ENCODE measurements at regions not wholly inside any gene's neighbourhood (a gene's known extent, or its start where the extent isn't known, plus 50 kb on each side); places are given as distances from the start of the nearest gene placed in this dataset.

DNA sequence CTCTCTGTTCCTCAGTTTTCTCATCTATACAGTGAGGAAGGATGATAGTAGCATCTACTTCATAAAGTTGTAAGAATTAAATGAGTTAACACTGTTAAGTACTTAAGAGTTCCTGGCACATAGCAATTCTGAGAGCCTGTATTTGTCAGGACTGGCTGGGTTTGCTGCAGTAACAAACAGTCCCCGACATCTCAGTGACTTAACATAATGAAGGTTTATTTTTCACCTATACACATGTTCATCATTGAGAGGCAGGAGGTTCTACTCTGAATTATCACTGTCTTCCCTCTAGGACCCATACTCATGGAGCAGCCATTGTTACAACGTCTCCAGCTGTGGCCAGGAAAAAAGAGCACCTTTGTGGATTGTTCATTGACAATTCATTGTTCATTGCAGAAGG is 190.6 kb upstream of the PROK2 start:
- H3K4me2 ChIP-seq (ENCODE audit: insufficient read depth, low read length): no peak overlapping the region
- no peaks in the 10 kb centered on the region for H3K79me2 ChIP-seq (ENCODE audit: control insufficient read depth, insufficient read depth, low read length)
- no peaks in the 10 kb centered on the region for H4K20me1 ChIP-seq (replicated peaks; ENCODE audit: control insufficient read depth, extremely low read depth, insufficient read depth, low read length)
- no peaks in the 10 kb centered on the region for H3K9me3 ChIP-seq (replicated peaks; ENCODE audit: control insufficient read depth, insufficient read depth, low read length)
- TF ChIP-seq EZH2 (IDR thresholded peaks at IDR 0.05; ENCODE audit: borderline replicate concordance, low read depth, low read length, severe bottlenecking): no peak
- TF ChIP-seq, protein P1, sequence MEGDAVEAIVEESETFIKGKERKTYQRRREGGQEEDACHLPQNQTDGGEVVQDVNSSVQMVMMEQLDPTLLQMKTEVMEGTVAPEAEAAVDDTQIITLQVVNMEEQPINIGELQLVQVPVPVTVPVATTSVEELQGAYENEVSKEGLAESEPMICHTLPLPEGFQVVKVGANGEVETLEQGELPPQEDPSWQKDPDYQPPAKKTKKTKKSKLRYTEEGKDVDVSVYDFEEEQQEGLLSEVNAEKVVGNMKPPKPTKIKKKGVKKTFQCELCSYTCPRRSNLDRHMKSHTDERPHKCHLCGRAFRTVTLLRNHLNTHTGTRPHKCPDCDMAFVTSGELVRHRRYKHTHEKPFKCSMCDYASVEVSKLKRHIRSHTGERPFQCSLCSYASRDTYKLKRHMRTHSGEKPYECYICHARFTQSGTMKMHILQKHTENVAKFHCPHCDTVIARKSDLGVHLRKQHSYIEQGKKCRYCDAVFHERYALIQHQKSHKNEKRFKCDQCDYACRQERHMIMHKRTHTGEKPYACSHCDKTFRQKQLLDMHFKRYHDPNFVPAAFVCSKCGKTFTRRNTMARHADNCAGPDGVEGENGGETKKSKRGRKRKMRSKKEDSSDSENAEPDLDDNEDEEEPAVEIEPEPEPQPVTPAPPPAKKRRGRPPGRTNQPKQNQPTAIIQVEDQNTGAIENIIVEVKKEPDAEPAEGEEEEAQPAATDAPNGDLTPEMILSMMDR (IDR thresholded peaks at IDR 0.05; ENCODE audit: extremely low read depth in 1 of 2, insufficient read depth in 1 of 2, low read depth in 1 of 2, low read length in 2 of 2): no peak
- no peak overlapping the region for H2AFZ ChIP-seq (ENCODE audit: low read depth, low read length)
- no peaks in the 10 kb centered on the region for H3K27me3 ChIP-seq (ENCODE audit: control insufficient read depth in 2 of 2, insufficient read depth in 2 of 2, low read length in 2 of 2)
- ChIA-PET CTCF (interaction anchor here (1.1 kb wide), 1 partner anchor 20 kb away, joined by 3 read pairs; no protein-coding TSS in a partner anchor), POLR2A (no interaction called here)
- H3K4me3 ChIP-seq (replicated peaks in 1 of 3; ENCODE audit: insufficient read depth in 1 of 3, low read depth in 1 of 3, low read length in 3 of 3): no peak overlapping the region
- no peaks in the 10 kb centered on the region for H3K4me1 ChIP-seq (ENCODE audit: control insufficient read depth, extremely low read depth, insufficient read depth, low read length)
- FAIRE-seq (no peak), DNase-seq (ENCODE audit: low read depth, low spot score) (no peak)
- intact Hi-C loops (cut with micrococcal nuclease) (no loop called here), dilution Hi-C loops (cut with MboI; ENCODE audit: extremely low pct_ligation_motif_present, low sequenced_read_pairs) (no loop called here)
- H3K9ac ChIP-seq (replicated peaks; ENCODE audit: extremely low read depth, insufficient read depth, low read length): no peak overlapping the region
- no peaks in the 10 kb centered on the region for H3K9me1 ChIP-seq (replicated peaks; ENCODE audit: control insufficient read depth, extremely low read depth, insufficient read depth, low read length)
- BruUV-seq (replicated peaks): no TSS peak
- H3K36me3 ChIP-seq (ENCODE audit: control insufficient read depth in 2 of 2, extremely low read depth in 1 of 2, insufficient read depth in 2 of 2, low read length in 2 of 2): no peaks in the 10 kb centered on the region
- H3K27ac ChIP-seq (ENCODE audit: insufficient read depth, low read depth, low read length): no peak overlapping the region

DNA sequence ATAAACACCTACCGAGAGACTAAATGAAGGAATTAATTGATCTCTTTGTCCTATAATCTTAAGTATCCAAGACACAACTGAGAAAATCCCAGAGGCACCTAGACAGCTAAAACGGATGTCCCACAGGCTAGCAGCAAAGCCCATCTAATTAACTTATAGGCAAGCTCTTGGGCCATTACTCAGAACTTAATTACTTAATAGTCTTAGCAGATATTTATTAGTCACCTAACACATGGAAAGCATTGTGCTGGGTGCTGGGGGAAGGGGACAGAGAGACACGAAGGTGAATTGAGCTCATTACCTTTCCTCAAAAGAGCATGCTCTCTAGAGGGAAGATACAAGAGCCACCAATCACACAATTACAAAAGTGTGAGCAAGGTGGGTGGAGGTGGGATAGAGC is 189.8 kb upstream of the PROK2 start:
- TF ChIP-seq, protein P1 (IDR thresholded peaks at IDR 0.05; ENCODE audit: extremely low read depth in 1 of 2, insufficient read depth in 1 of 2, low read depth in 1 of 2, low read length in 2 of 2): no peak
- TF ChIP-seq MYC (IDR thresholded peaks at IDR 0.05; ENCODE audit: low read depth, low read length) (no peak), FOS (IDR thresholded peaks at IDR 0.05; ENCODE audit: borderline replicate concordance, insufficient read depth, low read length) (no peak), POLR2A (IDR thresholded peaks at IDR 0.05; ENCODE audit: low read depth, low read length) (no peak), GATA2 (IDR thresholded peaks at IDR 0.05; ENCODE audit: insufficient read depth, insufficient read length, low read depth, low read length) (no peak), EZH2 (IDR thresholded peaks at IDR 0.05; ENCODE audit: borderline replicate concordance, low read depth, low read length, severe bottlenecking) (no peak), POLR2AphosphoS5 (IDR thresholded peaks at IDR 0.05; ENCODE audit: insufficient read depth, low read depth, low read length) (no peak), JUN (IDR thresholded peaks at IDR 0.05; ENCODE audit: borderline replicate concordance, insufficient read depth, insufficient read length, low read depth) (no peak)
- TF ChIP-seq, protein P2, sequence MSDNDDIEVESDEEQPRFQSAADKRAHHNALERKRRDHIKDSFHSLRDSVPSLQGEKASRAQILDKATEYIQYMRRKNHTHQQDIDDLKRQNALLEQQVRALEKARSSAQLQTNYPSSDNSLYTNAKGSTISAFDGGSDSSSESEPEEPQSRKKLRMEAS (IDR thresholded peaks at IDR 0.05; ENCODE audit: insufficient read depth, insufficient read length): no peak
- no peak overlapping the region for H3K9ac ChIP-seq (replicated peaks; ENCODE audit: extremely low read depth, insufficient read depth, low read length)
- H3K4me3 ChIP-seq (replicated peaks in 1 of 3; ENCODE audit: insufficient read depth in 1 of 3, low read depth in 1 of 3, low read length in 3 of 3): no peak overlapping the region
- POLR2A ChIA-PET: no interaction called here
- H4K20me1 ChIP-seq (replicated peaks; ENCODE audit: control insufficient read depth, extremely low read depth, insufficient read depth, low read length): no peaks in the 10 kb centered on the region
- no peak overlapping the region for H2AFZ ChIP-seq (ENCODE audit: low read depth, low read length)
- FAIRE-seq (no peak), DNase-seq (ENCODE audit: low read depth, low spot score) (no peak)
- H3K4me2 ChIP-seq (ENCODE audit: insufficient read depth, low read length): no peak overlapping the region
- no peak overlapping the region for H3K27ac ChIP-seq (ENCODE audit: insufficient read depth, low read depth, low read length)
- H3K9me3 ChIP-seq (replicated peaks; ENCODE audit: control insufficient read depth, insufficient read depth, low read length): no peaks in the 10 kb centered on the region
- H3K27me3 ChIP-seq (ENCODE audit: control insufficient read depth in 2 of 2, insufficient read depth in 2 of 2, low read length in 2 of 2): no peaks in the 10 kb centered on the region
- no peaks in the 10 kb centered on the region for H3K9me1 ChIP-seq (replicated peaks; ENCODE audit: control insufficient read depth, extremely low read depth, insufficient read depth, low read length)
- CTCF ChIA-PET: interaction anchor here (1.1 kb wide), 1 partner anchor 19 kb away, joined by 3 read pairs; no protein-coding TSS in a partner anchor
- dilution Hi-C loops (cut with MboI; ENCODE audit: extremely low pct_ligation_motif_present, low sequenced_read_pairs): no loop called here
- intact Hi-C loops (cut with micrococcal nuclease): no loop called here
- no TSS peak for BruUV-seq (replicated peaks)
- H3K4me1 ChIP-seq (ENCODE audit: control insufficient read depth, extremely low read depth, insufficient read depth, low read length): no peaks in the 10 kb centered on the region
- H3K79me2 ChIP-seq (ENCODE audit: control insufficient read depth, insufficient read depth, low read length): no peaks in the 10 kb centered on the region
- H3K36me3 ChIP-seq (ENCODE audit: control insufficient read depth in 2 of 2, extremely low read depth in 1 of 2, insufficient read depth in 2 of 2, low read length in 2 of 2): no peaks in the 10 kb centered on the region

All from endothelial cell of umbilical vein (primary cell).